DND-41 (cell line): ENCODE measurements at regions not wholly inside any gene's neighbourhood (a gene's known extent, or its start where the extent isn't known, plus 50 kb on each side); places are given as distances from the start of the nearest gene placed in this dataset.

Source experiments
- CTCF ChIP-seq: IDR thresholded peaks from 2 replicates; pipeline ENCODE4 v1.5.1; 2012; ENCODE audit warnings: borderline replicate concordance, low read length, moderate library complexity, mild to moderate bottlenecking; ENCODE audit not compliant: poor library complexity, severe bottlenecking; ENCODE audit errors: extremely low read depth
- EZH2 ChIP-seq: IDR thresholded peaks from 3 replicates; pipeline ENCODE4 v1.6.1; 2012; ENCODE audit warnings: borderline replicate concordance, low read depth, mild to moderate bottlenecking, moderate library complexity, low read length, inconsistent platforms; ENCODE audit not compliant: severe bottlenecking

DNA sequence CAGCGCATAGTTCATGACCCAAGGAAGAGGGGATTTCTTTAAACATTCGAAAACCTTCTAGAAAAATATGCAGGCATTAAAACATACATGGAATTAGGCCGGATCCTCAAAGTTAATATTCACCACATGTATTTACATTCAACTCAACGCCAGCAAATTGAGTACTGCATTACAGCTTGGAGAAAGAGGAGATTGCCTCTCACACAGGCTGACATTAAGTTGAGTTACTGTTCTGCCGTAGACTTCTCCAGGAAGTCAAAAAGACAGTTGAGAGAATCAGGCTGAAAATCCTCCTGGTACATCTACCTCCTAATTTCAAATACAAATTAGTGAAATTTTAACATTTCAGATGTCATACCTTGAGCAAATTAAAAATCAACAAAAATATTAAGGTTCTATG is 195.7 kb downstream of the URI1 start:
- TF ChIP-seq EZH2: no peak
- no peak for TF ChIP-seq CTCF
